GM12892 (cell line): ENCODE measurements at regions not wholly inside any gene's neighbourhood (a gene's known extent, or its start where the extent isn't known, plus 50 kb on each side); places are given as distances from the start of the nearest gene placed in this dataset.

Experiments used
- POLR2A ChIP-seq: IDR thresholded peaks from 2 replicates; pipeline ENCODE4 v1.6.1; 2011; ENCODE audit warnings: low read depth, low read length, control low read depth
- POLR2AphosphoS5 ChIP-seq: IDR thresholded peaks from 2 replicates; pipeline ENCODE4 v1.6.1; 2011; ENCODE audit warnings: low read depth, low read length, control low read depth
- TAF1 ChIP-seq: IDR thresholded peaks from 2 replicates; pipeline ENCODE4 v1.6.1; 2011; ENCODE audit warnings: low read depth, mild to moderate bottlenecking, control low read depth, low read length, borderline replicate concordance

DNA sequence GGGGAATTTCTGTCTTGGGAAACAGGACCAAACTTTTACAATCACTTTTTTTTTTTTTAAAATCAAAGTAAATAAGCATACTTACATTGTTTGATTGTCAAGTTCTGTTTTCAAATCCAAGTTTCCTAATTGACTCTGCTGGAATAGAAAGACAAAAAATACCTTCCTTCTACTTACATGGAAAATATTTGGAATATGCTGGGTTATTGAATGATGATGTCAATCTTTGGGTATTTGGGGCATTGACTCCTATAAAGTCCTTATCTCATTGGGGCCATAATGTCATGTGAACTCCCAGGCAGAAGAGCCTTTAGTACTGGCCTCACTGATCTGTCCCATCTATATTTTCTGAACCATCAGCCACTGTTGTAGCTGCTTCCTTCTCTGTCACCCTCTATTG, 122.6 kb upstream of the NOX3 start:
- TF ChIP-seq TAF1 (no peak), POLR2A (no peak), POLR2AphosphoS5 (no peak)
